ENCODE measurements at regions not wholly inside any gene's neighbourhood (a gene's known extent, or its start where the extent isn't known, plus 50 kb on each side); places are given as distances from the start of the nearest gene placed in this dataset.
"Not testable (repeated sequence)": the region's sequence is repeated elsewhere in the genome, so short reads cannot be mapped to it uniquely, and the experiment has no call there.

DNA sequence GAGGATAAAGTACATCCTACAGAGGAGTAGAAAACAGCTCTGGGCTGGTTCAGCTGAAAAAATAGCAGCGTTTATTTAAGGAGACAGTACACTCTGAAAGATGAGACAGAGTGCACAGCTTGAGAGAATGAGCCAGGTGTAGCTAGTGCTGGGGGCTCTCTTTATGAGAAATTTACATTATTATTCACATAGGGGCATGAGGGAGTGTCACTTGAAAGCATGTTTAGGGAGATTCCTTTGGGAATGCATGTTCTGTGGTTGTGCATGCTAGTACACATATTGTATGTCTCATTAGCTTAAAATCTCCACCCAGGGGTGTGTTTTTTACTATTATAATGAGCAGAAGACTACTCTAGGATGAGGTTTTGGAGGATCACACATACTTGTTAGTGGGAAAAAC lies 1224.4 kb downstream of the REEP3 start:
- no peak for DNase-seq
- intact Hi-C loops (cut with DNase I) = no loop called here

DNA sequence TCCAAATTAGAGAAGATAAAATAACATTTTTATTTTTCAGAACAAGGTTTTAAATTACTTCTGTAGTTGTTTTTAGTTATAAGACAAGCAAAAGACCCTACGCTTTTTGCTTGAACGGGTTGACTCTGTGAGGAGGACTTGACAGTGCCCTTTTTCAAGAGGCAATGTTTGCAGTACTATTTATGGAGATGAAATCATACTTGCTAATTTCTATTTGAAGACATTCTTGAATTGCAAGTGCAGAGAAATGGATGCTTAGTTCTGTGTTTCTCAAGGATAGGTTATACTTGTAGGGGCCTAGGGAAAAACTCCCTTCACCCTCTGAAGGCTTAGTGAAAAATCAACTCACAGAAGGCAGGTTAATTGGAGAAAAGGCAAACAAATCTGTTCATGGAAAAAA lies 1229.5 kb downstream of the REEP3 start:
- intact Hi-C loops (cut with DNase I) = no loop called here
- DNase-seq = no peak

DNA sequence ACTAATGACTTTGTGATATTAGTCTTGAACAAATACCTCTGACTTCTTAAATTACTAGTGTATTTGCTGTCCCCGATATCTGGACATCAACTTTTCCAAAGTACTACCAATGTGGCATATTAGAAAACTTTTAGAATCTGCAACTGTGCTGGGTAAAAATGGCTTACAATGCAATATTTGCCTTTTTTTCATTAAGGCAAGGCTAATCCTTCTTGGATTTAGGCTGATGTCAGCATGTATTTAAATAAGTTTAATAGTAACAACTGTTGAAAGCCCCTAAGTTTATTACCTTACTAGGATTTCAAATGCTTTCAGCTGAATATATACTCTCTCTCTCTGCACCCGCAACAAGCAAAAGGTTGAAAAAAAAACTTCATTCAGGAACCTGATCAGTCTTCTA lies 1232.3 kb downstream of the REEP3 start:
- intact Hi-C loops (cut with DNase I) = no loop called here
- no peak for DNase-seq

DNA sequence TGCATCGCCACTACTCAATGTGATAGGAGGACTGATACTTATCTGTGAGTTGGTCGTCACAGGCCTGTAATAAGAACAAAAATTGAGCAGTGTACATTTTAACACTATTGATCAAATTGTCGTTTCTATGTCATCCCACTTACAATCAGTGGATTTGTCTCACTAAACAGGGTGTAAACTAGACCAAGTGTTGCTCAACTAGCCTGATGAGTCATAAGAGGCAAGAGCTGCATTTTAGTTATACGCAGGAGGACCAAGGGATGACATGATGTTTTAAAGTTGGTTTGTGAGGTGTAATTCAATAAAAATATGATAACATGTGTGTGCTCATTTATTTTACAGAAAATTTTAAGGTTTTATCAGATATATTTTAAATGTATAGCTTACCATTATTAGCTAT lies 1239.2 kb downstream of the REEP3 start:
- intact Hi-C loops (cut with DNase I) = no loop called here
- no peak for DNase-seq

DNA sequence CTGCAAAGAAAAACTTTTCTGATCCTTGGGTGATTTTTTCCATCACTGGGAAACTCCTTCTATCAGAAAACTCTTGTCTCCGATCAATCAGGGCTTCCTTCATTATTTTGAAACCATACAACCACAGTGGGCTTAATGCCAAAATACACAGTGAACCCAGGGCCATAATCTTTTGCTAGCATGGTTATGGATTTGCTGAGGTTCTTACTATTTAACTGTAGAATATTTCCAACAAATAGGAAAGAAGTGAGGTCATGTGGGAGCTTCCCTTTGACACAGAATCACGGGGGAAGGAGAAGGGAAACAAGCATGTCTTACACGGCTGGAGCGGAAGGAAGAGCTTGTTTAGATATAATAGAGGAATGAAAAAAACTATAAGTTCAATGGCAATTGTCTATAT lies 1241.7 kb downstream of the REEP3 start:
- intact Hi-C loops (cut with DNase I) = no loop called here

DNA sequence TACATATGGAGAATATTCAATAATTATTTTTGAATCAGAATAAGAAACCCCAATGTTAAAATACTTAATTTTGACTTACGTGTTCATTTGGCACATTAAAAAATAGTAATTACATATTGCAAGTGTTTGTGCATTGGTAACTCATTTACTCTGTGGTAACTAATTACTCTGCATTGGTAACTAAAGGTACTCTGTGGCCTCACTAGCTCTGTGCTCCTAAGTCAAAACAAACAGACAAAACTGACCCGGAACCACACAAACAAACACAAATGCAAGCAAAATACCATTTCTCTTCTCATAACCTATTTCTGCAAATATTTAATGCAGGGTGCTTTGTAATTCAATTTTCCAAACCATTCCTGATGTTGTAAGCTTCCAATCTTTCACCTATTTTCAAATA lies 1244.3 kb downstream of the REEP3 start:
- DNase-seq = no peak
- intact Hi-C loops (cut with DNase I) = no loop called here

More for the DNA sequence above, 1241.7 kb downstream of the REEP3 start:
- no peak for DNase-seq

DNA sequence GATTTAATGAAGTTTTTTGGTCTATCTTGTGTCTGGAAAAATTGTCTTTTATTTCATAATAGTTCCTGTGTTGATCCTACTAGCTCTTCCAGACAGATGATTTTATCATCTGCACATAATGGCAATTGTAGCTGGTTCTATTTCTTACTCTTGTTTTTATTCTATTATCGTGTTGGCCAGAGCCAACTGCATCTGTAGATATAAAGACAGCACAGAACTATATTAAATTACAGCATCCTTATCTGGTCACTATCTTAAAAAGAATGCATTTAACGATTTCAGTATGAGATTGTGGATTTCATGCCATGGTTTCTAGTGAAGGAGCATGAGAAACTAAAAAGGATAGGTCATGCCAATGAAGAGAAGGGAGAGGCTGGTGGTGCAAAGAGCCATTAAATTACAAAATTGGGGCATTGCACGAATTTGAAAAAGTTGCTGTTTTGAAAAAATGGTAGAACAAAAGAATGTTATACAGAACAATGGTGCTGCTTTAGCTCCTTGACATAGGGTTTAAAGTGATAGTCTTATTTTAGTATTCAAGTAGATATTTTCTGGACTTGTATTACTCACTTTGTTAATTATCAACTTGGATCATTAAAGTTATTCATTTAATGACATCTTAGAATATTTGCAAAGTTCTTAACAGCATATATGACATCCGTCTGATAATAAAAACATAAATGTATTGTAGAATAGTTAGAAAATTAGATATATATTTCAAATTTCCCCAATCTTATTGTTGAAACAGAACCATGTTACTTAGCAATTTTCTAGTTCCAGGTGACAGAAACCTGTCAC lies 1250.3 kb downstream of the REEP3 start:
- intact Hi-C loops (cut with DNase I) = no loop called here
- DNase-seq = no peak

DNA sequence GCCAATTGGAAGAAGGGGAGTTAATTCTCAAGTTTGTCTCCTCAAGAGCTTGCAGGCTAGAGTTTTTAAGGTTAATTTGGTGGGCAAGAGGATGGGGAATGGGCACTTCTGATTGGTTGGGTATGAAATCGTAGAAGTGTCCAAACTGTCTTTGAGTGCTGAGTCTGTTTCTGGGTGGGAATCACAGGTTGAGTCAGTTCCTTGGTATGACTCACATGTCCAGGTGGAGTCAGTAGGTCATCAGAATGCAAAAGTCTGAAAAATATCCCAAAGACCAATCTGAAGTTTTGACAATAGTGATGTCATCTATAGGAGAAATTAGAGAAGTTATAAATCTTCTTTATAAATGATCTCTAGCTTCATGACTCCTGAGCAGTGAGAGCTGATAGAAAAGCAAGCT lies 1252.2 kb downstream of the REEP3 start:
- intact Hi-C loops (cut with DNase I) = no loop called here
- DNase-seq = no peak

DNA sequence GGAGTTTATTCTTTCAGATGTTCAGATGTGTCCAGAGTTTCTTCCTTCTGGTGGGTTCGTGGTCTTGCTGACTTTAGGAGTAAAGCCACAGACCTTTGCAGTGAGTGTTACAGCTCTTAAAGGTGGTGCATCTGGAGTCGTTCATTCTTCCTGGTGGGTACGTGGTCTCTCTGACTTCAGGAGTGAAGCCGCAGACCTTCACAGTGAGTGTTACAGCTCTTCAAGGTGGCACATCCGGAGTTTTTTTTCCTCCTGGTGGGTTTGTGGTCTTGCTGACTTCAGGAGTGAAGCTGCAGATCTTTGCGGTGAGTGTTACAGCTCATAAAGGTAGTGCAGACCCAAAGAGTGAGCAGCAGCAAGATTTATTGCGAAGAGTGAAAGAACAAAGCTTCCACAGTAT lies 1263.2 kb downstream of the REEP3 start:
- DNase-seq; intact Hi-C loops (cut with DNase I): not testable (repeated sequence)

DNA sequence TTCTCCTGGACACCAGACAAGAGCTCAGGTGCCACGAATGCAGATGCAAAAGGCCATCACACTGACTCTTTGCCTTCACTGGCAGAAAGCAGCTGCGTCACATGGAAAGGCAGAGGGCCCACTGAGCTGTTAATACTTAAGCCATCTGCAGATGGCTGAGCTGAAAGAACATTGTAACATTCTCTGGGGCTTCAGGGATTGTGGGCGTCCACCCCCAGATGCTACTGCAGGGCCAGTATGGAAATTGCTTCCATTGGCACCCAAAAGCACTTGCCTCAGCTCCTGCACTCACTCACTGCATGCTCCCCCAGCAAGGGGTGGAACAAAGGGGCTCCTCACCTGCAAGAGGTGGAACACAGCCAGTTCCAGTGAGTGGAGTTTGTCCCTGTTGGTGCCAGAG lies 1264.6 kb downstream of the REEP3 start:
- intact Hi-C loops (cut with DNase I) = no loop called here

DNA sequence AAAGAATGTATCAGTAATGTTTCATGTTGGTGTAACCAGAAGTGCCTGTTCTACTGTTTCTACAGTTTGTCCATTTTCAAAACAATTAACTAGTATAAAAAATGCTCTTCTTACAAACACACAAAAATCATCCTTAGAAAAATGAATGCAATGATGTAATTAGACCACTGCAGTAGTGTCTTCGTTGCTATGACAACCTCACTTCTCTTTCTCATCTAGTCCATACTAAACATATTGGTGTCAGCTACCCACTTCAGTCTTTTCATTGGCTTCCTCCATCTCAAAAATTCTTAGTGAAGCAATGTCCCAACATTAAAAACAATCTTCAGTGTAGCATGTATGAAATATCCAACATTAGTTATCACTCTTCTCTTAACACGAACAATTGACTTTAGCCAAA lies 1265.8 kb downstream of the REEP3 start:
- intact Hi-C loops (cut with DNase I) = no loop called here
- DNase-seq = no peak

More for the DNA sequence above, 1264.6 kb downstream of the REEP3 start:
- DNase-seq = no peak

DNA sequence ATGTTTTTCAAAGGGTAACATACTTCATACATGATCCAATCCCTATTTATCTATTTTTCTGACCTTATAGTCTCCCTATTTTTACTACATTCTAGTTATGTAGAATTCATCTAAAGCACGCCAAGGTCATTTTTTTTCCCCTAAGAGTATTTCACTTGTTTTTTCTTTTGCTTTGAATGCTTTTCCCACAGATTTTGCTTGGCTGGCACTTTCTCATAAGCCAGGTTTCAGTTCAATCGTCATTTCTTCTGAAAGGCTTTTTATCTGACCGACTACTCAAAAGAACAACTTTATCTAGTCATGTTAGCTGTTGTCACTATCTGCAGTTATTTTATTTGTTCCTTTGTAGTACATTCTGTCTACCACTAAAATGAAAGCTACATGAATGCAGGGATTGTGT lies 1274.6 kb downstream of the REEP3 start:
- DNase-seq = no peak
- intact Hi-C loops (cut with DNase I) = no loop called here

DNA sequence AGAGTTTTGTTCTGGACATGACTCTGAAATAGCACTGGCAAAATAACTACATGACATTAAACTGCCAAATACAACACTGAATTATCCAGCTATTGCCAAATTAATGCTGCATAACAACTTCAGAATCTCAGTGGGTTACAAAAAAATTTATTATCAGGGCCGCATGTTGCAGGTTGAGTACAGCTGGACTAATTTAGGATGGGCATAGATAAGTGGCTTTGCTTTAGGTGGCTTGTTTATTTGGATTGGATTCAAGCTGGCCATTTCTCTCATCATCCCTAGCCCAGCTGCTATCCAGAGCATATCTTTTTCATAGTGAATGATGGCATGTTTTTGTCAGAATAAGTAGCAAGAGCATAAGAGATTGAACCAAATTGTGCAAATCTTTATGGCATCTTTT lies 1277.1 kb downstream of the REEP3 start:
- no peak for DNase-seq
- intact Hi-C loops (cut with DNase I) = no loop called here

DNA sequence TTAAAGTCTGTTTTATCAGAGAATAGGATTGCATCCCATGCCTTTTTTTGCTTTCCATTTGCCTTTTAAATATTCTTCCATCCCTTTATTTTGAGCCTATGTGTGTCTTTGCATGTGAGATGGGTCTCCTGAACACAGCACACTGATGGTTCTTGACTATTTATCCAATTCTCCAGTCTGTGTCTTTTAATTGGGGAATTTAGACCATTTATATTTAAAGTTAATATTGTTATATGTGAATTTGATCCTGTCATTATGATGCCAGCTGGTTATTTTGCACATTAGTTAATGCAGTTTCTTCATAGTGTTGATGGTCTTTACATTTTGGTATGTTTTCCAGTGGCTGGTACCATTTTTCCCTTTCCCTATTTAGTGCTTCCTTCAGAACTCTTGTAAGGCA lies 1287.0 kb downstream of the REEP3 start:
- DNase-seq; intact Hi-C loops (cut with DNase I): not testable (repeated sequence)

DNA sequence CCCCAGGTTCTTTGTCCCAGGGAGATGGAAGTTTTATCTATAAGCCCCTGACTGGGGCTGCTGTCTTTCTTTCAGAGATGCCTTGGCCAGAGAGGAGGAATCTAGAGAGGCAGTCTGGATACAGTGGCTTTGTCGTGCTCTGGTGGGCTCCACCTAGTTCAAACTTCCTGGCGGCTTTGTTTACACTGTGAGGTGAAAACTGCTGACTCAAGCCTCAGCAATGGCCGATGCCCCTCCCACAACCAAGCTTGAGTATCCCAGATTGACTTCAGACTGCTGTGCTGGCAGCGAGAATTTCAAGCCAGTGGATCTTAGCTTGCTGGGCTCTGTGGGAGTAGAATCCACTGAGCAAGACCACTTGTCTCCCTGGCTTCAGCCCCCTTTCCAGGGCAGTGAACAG lies 1288.8 kb downstream of the REEP3 start:
- DNase-seq; intact Hi-C loops (cut with DNase I): not testable (repeated sequence)

DNA sequence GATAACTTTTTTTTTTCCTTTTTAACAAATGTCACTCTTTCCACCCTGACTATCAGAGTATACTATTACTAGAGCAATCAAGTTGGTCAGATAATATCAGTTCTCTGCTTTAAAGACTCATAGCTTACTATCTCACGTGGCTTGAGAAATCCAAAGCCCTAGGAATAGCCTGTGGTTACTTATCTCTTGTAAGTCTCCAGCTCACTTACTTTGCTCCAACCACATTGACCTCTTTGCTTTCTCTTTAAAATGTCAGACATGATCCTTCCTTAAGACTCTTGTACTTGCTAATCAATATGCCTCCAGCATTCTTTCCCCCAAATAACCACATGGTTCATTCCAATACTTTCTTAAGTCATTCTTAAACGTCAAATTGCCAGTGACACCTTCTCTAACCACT lies 1292.2 kb downstream of the REEP3 start:
- DNase-seq = no peak
- intact Hi-C loops (cut with DNase I) = no loop called here

DNA sequence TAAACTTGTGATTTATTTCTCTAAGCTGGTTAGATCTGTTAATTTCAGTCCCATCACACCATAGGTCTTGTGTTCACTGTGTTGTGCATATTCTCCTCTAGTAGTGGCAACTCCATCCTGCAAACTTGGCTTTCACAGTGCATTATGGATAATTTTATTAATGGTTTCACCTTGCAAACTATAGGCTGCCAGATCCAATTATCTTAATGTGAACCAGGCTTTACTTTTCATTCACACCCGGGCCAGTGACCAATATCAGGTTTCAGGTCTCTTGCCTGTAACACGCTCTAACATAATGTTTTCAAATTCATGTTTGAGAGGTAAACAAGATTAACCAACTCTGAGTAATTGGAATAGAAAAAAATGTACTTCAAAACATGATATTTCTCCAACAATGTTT lies 1293.0 kb downstream of the REEP3 start:
- no peak for DNase-seq
- intact Hi-C loops (cut with DNase I) = no loop called here

DNA sequence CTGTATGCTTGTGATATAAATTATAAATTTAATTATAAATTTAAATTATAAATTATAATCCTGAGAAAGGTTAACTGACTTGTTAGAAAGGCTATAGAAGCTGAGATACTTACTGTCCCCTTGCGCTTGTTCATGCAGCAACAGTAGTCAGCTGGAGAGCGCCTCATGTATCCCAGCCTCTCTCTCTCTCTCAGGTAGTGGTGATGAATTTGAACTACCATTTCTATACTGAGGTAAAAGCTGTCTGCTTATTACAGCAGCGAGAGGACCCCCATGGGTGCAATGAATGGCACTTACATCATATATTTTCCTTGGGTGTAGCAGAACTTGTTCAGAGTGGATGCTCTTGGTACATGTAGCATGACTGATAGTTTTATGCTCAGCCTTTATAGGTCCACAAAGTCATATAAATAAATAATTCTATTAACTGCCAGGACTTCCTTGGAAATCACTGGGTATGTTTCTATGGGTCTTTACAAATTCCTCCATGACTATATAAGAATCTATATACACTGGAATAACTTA lies 1308.7 kb downstream of the REEP3 start:
- DNase-seq = no peak
- intact Hi-C loops (cut with DNase I) = no loop called here

DNA sequence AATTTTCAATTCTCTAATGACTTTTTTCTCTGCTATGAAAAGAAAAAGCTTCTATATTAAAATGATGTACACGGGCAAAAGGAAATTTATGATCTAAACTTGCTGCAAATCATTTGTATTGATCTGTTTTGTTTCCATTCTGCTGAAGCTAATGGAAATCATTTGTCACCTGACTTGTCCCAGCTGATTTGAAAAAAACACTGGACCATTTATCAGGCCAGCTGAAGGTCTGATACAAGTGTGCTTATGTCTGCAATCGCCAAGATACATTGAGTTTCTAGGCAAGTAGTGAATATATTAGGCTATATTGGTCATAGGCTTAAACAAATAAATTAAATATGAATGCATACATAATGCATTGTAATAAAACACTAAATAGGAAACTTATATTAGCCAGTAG lies 1309.7 kb downstream of the REEP3 start:
- DNase-seq = no peak
- intact Hi-C loops (cut with DNase I) = no loop called here

DNA sequence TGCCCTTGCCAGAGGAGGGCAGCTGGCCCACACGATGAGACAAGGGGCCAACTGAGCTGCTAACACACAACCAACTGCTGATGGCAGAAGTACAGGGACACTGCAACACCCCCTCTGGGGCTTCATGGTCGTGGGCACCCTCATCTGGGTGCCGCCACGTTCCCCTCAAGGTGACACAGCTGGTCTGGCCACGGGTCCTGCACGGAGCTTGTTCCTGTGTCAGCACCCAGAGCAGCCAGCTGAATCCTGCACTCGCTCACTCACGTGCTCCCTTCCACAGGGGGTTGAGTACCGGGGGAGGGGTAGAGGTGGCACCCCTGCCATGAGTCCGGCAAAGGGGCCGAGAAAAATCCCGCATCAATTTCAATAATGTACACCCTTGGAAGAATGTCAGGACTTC lies 1319.1 kb downstream of the REEP3 start:
- DNase-seq = no peak
- intact Hi-C loops (cut with DNase I) = no loop called here

DNA sequence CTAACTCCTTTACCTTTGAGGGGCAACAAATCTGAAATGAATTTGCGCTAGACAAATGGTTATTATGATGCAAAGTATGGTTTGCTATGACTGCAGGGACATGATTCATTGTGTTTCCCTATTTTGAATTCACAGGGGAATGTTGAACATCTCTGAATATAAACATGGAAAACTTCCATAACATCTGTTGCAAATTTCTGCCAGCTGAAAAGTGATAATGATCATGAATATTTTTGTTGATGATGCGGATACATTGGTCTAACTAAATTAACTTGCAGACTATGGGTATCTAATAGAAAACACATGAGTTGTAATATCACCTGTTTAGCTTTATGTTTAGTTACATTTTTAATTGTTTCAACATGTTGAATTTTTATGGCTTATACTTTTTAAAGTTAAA lies 1325.5 kb downstream of the REEP3 start:
- intact Hi-C loops (cut with DNase I) = no loop called here
- no peak for DNase-seq
